NCI-H748 treated with DMSO at 0.1 percent for 48 hours (cell line): ENCODE measurements at regions not wholly inside any gene's neighbourhood (a gene's known extent, or its start where the extent isn't known, plus 50 kb on each side); places are given as distances from the start of the nearest gene placed in this dataset.

Source experiments
- DNase-seq: peaks from one replicate; lab custom pipeline; 2025; lab: John Stamatoyannopoulos, UW

GRCh38 chr4:29521281-29521680, 1198.9 kb upstream of the PCDH7 start:
- DNase-seq = no peak

- no peak for DNase-seq
Observed at GRCh38 chr4:29536745-29537144, 1183.4 kb upstream of the PCDH7 start.

GRCh38 chr4:29538889-29539646, 1181.1 kb upstream of the PCDH7 start:
- DNase-seq = no peak

GRCh38 chr4:29540439-29541102, 1179.6 kb upstream of the PCDH7 start:
- DNase-seq = no peak

GRCh38 chr4:29541757-29542156, 1178.4 kb upstream of the PCDH7 start:
- DNase-seq = no peak

GRCh38 chr4:29549342-29549741, 1170.8 kb upstream of the PCDH7 start:
- no peak for DNase-seq

DNA sequence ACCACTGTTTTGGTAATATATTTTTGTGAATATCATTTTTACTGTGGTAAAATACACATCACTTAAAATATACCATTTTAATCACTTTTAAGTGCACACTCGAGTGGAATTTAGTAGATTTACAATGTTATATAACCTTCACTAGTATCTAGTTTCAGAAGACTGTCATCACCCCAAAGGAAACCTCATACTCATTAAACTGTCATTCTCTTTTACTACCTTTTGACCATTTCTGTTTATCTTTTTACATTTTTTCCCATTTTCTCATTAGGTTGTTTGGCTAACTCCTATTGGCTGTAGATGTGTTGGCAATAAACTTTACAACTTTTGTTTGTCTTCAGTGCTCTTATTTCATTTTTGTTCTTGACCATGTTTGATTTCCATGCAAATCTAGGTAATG, 1168.3 kb upstream of the PCDH7 start:
- no peak for DNase-seq

GRCh38 chr4:29553846-29554245, 1166.3 kb upstream of the PCDH7 start:
- no peak for DNase-seq

DNA sequence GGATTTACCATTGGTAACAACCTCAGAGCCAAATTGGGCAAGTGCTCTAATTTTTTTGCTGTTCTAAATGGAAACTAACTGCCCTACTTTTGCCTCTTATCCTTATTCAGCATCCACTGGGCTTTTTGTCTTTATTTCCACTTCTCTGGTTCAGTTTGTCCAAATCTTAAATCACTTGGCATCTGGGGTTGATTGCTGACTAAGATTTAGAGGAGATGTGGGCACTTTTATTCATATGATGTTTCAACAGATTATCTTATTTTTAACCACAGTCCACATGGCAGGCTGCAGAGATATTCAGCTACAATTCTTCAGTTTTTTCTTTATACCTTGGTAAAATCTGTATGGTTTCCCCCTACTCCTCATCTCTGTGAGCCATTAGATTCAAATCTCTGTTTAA, 1161.4 kb upstream of the PCDH7 start:
- DNase-seq = no peak

- no peak for DNase-seq
Observed at GRCh38 chr4:29559286-29559685, 1160.9 kb upstream of the PCDH7 start.

- DNase-seq = no peak
Observed at GRCh38 chr4:29560452-29560851, 1159.7 kb upstream of the PCDH7 start.

- DNase-seq = no peak
Observed at GRCh38 chr4:29565256-29565655, 1154.9 kb upstream of the PCDH7 start.

DNA sequence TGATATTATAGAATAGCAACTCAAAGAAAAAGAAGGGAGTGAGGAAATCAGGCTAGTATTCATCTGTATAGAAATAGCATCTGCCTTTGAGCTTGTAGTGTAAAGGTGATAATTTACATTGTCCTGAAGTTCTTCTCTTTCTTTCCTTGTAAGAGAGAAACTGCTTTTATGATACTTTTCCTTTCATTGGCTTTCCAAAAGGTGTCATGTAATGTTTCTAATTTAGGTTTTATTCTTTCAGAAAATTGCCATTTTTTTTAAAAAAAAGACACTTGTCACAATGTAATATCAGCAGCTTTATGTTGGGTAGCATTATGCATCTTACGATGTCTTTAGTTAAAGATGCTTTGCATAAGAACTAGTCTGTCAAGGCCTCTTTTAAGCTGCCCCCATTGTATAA, 1153.8 kb upstream of the PCDH7 start:
- DNase-seq = no peak

GRCh38 chr4:29571322-29571721, 1148.8 kb upstream of the PCDH7 start:
- DNase-seq = no peak

- no peak for DNase-seq
Observed at GRCh38 chr4:29578329-29578728, 1141.8 kb upstream of the PCDH7 start.

GRCh38 chr4:29581457-29581856, 1138.7 kb upstream of the PCDH7 start:
- DNase-seq = no peak

DNA sequence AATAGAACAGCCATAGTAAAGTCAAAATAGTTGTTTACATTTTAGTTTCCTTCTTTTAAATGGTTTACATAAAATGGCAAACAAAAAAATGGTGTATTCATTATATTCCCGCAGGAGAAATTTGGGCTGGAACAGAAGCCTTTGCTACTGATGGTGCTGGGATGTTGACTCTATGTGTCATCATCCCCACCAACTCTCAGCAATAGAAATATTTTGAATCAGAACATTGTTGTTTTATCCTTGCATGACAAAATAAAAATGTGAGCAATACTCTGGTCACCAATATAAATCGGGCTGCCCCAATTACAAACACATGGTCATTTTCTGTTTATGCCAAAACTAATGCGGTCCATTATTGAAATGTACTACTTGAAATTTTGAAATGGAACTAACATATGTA, 1131.6 kb upstream of the PCDH7 start:
- no peak for DNase-seq

GRCh38 chr4:29596228-29596627, 1123.9 kb upstream of the PCDH7 start:
- no peak for DNase-seq

DNA sequence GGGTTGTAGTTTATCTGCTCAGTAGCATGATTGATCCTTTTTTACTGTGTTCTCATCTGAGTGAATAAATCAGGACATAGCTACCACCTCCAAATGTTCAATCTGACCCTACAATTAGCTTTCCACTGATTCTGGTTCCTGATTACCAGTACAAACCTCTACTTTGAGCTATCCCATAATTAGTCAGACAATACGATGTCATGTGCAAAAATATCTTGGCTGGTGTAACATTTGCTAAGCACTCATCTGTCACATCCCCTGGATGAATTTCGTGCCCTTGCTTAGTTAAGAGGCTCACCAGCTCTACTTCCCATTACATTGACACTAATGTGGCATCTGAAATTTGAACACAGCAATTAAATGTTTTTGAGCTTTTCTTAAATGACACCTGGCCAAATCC, 1101.0 kb upstream of the PCDH7 start:
- no peak for DNase-seq

DNA sequence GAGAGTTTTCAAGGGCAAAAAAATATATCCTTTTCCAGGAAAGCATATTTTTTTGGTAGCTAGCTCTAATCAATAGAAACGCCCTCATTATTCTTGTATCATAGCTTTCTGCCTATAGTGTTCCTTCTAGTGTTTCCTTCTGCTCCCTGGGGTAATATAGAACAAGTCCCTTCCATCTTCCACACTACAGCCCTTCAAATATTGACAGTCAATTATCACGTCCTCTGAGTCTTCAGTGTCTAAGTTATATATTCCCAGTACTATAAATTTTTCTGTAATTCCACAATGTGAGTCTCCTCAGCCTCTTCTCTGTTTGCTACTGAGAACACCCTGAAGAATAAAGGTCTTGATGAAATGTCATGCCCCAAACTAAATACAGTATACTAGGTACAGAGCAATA, 1088.0 kb upstream of the PCDH7 start:
- DNase-seq = no peak

- DNase-seq = no peak
Observed at GRCh38 chr4:29636961-29637360, 1083.2 kb upstream of the PCDH7 start.

DNA sequence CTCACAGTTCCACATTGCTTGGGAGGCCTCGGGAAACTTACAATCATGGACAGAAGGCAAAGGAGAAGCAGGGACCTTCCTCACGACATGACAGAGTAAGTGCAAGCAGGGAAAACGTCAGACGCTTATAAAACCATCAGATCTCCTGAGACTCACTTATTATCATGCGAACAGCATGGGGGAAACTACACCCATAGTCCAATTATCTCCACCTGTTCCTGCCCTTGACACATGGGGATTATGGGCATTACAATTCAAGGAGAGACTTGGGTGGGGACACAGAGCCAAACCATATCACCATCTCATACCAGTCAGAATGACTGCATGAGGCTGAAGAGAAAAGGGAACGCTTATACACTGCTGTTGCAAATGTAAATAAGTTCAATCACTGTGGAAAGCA, 1066.9 kb upstream of the PCDH7 start:
- no peak for DNase-seq

DNA sequence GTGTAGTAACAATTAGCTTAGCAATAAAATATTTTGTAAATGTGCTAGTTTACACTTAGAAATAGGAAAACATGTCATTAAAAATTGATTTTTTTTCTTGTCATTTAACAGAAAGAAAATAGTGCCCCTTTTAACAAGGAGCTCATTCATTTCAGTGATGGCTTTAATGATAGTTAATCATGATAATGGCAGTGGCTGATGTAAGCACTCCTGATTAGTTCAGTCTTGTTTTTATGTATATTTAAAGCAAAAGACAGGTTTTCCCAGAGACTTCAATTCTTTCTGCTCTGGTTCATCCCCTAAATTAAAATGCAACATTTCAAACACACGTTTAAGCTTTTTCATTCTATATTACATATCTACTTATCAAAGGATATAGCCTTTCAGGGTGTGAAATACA, 1039.5 kb upstream of the PCDH7 start:
- peak; percentile 30 for DNase-seq

GRCh38 chr4:29704059-29704458, 1016.1 kb upstream of the PCDH7 start:
- no peak for DNase-seq
